ENCODE measurements at regions not wholly inside any gene's neighbourhood (a gene's known extent, or its start where the extent isn't known, plus 50 kb on each side); places are given as distances from the start of the nearest gene placed in this dataset.
"Not testable (repeated sequence)": the region's sequence is repeated elsewhere in the genome, so short reads cannot be mapped to it uniquely, and the experiment has no call there.

DNA sequence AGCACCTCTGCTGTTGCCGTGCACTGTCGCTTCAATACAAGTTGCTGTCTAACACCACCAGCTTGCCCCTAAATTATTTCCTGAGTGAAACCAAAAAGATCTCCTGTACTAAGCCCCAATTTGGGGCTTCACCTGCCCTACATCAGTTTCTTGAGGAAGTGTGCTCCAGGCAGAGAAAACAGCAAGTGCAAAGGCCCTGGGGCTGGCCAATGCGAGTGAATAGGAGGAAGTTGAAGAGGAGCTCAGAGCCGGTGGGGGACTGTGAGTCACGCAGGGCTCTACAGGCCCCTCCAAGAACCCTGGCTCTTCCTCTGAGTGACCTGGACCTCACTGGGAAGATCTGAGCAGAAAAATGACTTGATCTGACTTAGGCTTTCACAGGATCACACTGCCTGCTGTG, 117.2 kb downstream of the IPO8 start:
- Histone ChIP-seq H3K4me1 (ENCODE audit: insufficient read depth, low read length) (no peaks in the 10 kb centered on the region), H3K9me3 (ENCODE audit: insufficient read depth, low read depth, low read length) (no peaks in the 10 kb centered on the region; the same call in 1 of the 2 replicates), H3K4me3 (ENCODE audit: low read length) (no peak overlapping the region), H3K27me3 (ENCODE audit: insufficient read depth, low read length) (no peaks in the 10 kb centered on the region), H3K36me3 (ENCODE audit: insufficient read depth, low read depth, low read length) (no peaks in the 10 kb centered on the region), H3K9ac (ENCODE audit: low read depth, low read length) (no peak overlapping the region), H3K27ac (ENCODE audit: low read length) (no peak overlapping the region)

DNA sequence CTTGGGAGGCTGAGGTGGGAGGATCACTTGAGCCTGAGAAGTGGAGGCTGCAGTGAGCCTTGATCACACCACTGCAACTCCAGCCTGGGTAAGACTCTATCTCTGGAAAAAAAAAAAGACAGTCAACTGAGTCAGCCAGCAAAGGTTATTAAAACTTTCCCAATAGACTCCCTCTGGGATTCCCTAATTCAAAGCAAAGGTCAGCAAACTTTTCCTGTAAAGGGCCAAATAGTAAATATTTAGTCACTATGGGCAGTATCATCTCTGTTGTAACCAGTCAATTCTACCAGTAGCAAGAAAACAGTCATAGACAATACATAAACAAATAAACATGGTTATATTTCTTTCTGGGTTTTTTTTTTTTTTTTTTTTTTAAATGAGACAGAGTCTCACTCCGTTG, 122.5 kb downstream of the IPO8 start:
- H3K9me3 ChIP-seq (ENCODE audit: insufficient read depth, low read depth, low read length) = no peaks in the 10 kb centered on the region; the same call in 1 of the 2 replicates
- no peaks in the 10 kb centered on the region for H3K27me3 ChIP-seq (ENCODE audit: insufficient read depth, low read length)
- no peak overlapping the region for H3K9ac ChIP-seq (ENCODE audit: low read depth, low read length)
- no peak overlapping the region for H3K4me3 ChIP-seq (ENCODE audit: low read length)
- H3K27ac ChIP-seq (ENCODE audit: low read length) = no peak overlapping the region
- no peaks in the 10 kb centered on the region for H3K36me3 ChIP-seq (ENCODE audit: insufficient read depth, low read depth, low read length)
- H3K4me1 ChIP-seq (ENCODE audit: insufficient read depth, low read length) = no peaks in the 10 kb centered on the region

DNA sequence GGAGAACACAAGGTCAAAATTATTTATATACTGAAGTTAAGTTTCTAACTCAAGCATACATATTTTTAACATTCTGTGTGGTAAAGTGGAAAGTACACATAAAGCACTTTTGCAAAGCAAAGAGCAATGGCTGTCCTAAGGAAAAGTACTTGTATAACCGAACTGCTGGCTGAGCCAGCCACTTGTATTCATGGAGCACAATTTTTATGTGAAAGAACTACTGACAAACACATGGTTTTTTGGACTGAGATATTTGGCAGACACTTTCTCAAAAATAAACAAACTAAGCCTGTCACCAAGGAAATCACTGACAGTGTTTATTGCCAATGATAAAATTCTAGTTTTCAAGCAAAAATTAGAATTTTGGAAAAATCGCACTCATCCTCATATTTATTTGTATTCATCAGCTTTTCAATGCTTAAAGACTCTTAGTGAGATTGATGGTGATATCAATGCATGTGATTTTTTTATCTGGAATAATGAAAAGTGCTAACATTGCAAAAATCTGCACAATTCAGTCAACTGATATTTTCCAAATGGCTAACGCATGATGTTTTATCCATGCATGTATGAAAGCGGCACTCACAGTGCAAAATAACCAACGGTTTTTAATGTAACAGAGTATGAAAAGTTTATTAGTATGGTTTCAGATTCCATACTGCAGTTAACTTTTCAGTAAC, 125.3 kb downstream of the IPO8 start:
- no peaks in the 10 kb centered on the region for H3K27me3 ChIP-seq (ENCODE audit: insufficient read depth, low read length)

DNA sequence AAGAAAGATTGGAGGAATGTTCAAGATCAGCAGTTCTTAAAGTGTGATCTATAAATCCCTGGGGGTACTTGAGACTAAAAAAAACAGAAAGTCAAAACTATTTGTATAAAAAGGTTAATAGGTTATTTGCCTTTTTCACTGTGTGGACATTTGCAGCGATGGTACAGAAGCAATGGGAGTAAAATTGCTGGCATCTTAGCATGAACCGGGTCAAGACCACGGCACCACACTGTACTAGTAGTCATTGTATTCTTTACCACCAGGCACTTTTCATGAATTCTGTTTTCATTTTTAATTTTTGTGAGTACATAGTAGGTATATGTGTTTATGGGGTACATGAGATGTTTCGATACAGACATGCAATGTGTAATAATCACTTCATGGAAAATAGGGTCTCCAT, 126.2 kb downstream of the IPO8 start:
- no peaks in the 10 kb centered on the region for H3K27me3 ChIP-seq (ENCODE audit: insufficient read depth, low read length)
- no peaks in the 10 kb centered on the region for H3K9me3 ChIP-seq (ENCODE audit: insufficient read depth, low read depth, low read length)
- H3K36me3 ChIP-seq (ENCODE audit: insufficient read depth, low read depth, low read length) = no peaks in the 10 kb centered on the region
- no peak overlapping the region for H3K9ac ChIP-seq (ENCODE audit: low read depth, low read length)
- no peaks in the 10 kb centered on the region for H3K4me1 ChIP-seq (ENCODE audit: insufficient read depth, low read length)
- no peak overlapping the region for H3K27ac ChIP-seq (ENCODE audit: low read length)
- H3K4me3 ChIP-seq (ENCODE audit: low read length) = no peak overlapping the region

More for the DNA sequence above, 125.3 kb downstream of the IPO8 start:
- H3K4me3 ChIP-seq (ENCODE audit: low read length) = no peak overlapping the region
- H3K27ac ChIP-seq (ENCODE audit: low read length) = no peak overlapping the region
- H3K4me1 ChIP-seq (ENCODE audit: insufficient read depth, low read length) = no peaks in the 10 kb centered on the region
- H3K9ac ChIP-seq (ENCODE audit: low read depth, low read length) = no peak overlapping the region
- H3K9me3 ChIP-seq (ENCODE audit: insufficient read depth, low read depth, low read length) = no peaks in the 10 kb centered on the region
- H3K36me3 ChIP-seq (ENCODE audit: insufficient read depth, low read depth, low read length) = no peaks in the 10 kb centered on the region

DNA sequence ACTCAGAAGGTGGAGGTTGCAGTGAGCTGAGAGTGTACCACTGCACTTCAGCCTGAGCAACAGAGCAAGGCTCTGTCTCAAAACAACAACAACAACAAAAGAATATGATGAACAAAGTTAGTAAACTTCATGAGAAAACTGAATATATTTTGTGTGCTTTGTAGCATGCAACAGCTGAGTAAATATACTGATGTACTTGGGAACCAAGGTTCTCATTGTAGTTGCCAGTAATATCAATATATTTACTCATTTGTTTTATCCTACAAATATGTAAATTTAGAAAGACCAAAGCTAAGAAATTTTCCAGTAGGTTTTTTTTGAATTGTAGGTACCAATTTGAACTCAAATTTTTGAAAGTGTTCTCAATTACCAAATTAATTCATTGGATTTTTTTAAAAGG, 127.2 kb downstream of the IPO8 start:
- Histone ChIP-seq H3K9me3 (ENCODE audit: insufficient read depth, low read depth, low read length) (no peaks in the 10 kb centered on the region), H3K4me3 (ENCODE audit: low read length) (no peak overlapping the region), H3K27ac (ENCODE audit: low read length) (no peak overlapping the region), H3K9ac (ENCODE audit: low read depth, low read length) (no peak overlapping the region), H3K27me3 (ENCODE audit: insufficient read depth, low read length) (no peaks in the 10 kb centered on the region), H3K4me1 (ENCODE audit: insufficient read depth, low read length) (no peaks in the 10 kb centered on the region), H3K36me3 (ENCODE audit: insufficient read depth, low read depth, low read length) (no peaks in the 10 kb centered on the region)

DNA sequence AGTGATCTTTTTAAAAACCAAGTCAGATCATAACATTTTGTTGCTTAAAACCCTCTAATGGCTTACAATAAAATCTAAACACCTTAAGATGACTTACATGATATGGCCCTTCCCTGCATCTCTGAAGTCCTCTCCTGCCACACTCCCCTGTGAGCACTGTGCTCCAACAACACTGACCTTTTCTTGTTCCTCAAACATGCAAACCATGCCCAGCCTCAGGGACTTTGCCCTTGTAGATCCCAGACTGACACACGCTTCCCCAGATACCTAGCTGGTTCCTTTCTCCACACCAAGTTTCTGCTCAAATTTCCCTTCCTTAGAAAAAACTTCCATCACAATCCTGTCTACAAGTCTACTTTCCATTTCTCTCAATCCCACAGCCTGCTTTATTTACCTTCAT, 128.6 kb downstream of the IPO8 start:
- H3K27me3 ChIP-seq (ENCODE audit: insufficient read depth, low read length) = no peaks in the 10 kb centered on the region
- no peaks in the 10 kb centered on the region for H3K36me3 ChIP-seq (ENCODE audit: insufficient read depth, low read depth, low read length)
- no peaks in the 10 kb centered on the region for H3K9me3 ChIP-seq (ENCODE audit: insufficient read depth, low read depth, low read length)
- H3K9ac ChIP-seq (ENCODE audit: low read depth, low read length) = no peak overlapping the region
- H3K4me1 ChIP-seq (ENCODE audit: insufficient read depth, low read length) = no peaks in the 10 kb centered on the region
- no peak overlapping the region for H3K4me3 ChIP-seq (ENCODE audit: low read length)
- H3K27ac ChIP-seq (ENCODE audit: low read length) = no peak overlapping the region

DNA sequence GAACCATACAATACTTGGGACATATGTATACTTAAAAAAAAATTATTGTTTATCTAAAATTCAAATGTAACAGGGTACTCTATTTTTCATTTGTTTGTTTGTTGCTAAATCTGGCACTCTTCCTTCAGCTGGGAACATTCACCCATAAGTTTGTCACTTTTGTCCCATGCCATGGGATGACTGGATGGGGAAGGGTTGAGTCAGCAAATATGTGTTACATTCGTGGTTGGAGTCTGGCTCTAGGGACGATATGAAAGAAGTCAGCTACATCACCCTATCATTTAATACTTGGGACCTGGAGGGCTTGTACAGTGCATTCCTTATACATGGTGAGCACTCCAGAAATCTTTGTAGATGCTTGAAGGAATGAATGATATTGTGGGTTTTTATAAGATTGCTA, 131.3 kb downstream of the IPO8 start:
- no peaks in the 10 kb centered on the region for H3K9me3 ChIP-seq (ENCODE audit: insufficient read depth, low read depth, low read length)
- H3K4me1 ChIP-seq (ENCODE audit: insufficient read depth, low read length) = no peaks in the 10 kb centered on the region
- no peak overlapping the region for H3K9ac ChIP-seq (ENCODE audit: low read depth, low read length)
- no peaks in the 10 kb centered on the region for H3K27me3 ChIP-seq (ENCODE audit: insufficient read depth, low read length)
- no peak overlapping the region for H3K4me3 ChIP-seq (ENCODE audit: low read length)
- H3K36me3 ChIP-seq (ENCODE audit: insufficient read depth, low read depth, low read length) = no peaks in the 10 kb centered on the region
- H3K27ac ChIP-seq (ENCODE audit: low read length) = no peak overlapping the region

DNA sequence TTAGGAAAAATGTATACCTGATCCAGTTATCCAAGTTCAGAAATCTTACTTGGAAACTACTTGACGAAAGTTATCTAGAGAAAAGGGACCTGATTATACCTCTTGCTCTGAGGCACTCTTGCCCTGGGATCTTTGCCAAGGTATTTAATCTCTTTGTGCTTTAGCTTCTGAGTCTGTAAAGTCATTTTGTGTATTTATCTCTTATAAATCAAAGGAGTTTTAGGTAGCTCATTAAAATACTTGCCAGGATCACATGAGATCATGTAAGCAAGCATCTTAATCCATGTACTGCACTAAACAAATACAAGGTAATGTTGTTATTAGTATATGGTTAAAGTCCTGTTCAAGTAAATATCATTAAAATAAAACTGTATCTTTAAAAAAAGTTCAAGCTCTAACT, 147.5 kb downstream of the IPO8 start:
- H3K27me3 ChIP-seq (ENCODE audit: insufficient read depth, low read length) = no peaks in the 10 kb centered on the region
- H3K9ac ChIP-seq (ENCODE audit: low read depth, low read length) = no peak overlapping the region
- H3K9me3 ChIP-seq (ENCODE audit: insufficient read depth, low read depth, low read length) = peaks cover 9% of the 10 kb centered on the region; the same call in 1 of the 2 replicates
- H3K4me3 ChIP-seq (ENCODE audit: low read length) = no peak overlapping the region
- no peak overlapping the region for H3K27ac ChIP-seq (ENCODE audit: low read length)
- peaks cover 5% of the 10 kb centered on the region; the same call in 1 of the 2 replicates for H3K36me3 ChIP-seq (ENCODE audit: insufficient read depth, low read depth, low read length)
- no peaks in the 10 kb centered on the region for H3K4me1 ChIP-seq (ENCODE audit: insufficient read depth, low read length)

DNA sequence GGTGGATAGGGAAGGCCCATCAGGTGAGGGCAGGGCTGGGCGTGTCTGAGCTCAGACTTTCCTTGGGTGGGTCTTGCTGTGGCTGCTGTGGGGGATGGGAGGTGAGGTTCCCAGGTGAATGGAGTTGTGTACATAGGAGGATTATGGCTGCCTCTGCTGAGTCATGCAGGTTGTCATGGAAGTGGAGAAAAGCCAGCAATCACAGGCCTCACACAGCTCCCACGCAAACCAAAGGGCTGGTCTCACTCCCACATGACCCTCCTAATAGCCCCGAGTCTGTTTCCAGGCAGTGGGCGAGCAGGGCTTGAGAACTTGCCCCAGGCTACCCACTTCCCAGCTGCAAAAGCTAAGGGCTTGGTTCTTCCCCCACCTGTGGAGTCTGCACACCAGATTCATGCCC, 149.5 kb downstream of the IPO8 start:
- H3K27me3 ChIP-seq (ENCODE audit: insufficient read depth, low read length) = no peaks in the 10 kb centered on the region
- H3K9me3 ChIP-seq (ENCODE audit: insufficient read depth, low read depth, low read length) = peaks cover 9% of the 10 kb centered on the region; the same call in 1 of the 2 replicates
- H3K27ac ChIP-seq (ENCODE audit: low read length) = no peak overlapping the region
- H3K4me1 ChIP-seq (ENCODE audit: insufficient read depth, low read length) = no peaks in the 10 kb centered on the region
- H3K9ac ChIP-seq (ENCODE audit: low read depth, low read length) = no peak overlapping the region
- no peak overlapping the region for H3K4me3 ChIP-seq (ENCODE audit: low read length)
- peaks cover 5% of the 10 kb centered on the region; the same call in 1 of the 2 replicates for H3K36me3 ChIP-seq (ENCODE audit: insufficient read depth, low read depth, low read length)

DNA sequence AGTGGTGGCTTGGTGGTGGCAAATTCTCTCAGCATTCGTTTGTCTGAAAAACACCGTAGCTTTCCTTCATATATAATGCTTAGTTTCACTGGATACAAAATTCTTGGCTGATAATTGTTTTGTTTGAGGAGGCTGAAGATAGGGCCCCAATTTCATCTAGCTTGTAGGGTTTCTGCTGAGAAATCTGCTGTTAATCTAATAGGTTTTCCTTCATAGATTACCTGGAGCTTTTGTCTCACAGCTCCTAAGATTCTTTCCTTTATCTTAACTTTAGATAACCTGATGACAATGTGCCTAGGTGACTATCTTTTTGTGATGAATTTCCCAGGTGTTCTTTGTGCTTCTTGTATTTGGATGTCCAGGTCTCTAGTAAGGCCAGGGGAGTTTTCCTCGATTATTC, 151.0 kb downstream of the IPO8 start:
- H3K9me3 ChIP-seq (ENCODE audit: insufficient read depth, low read depth, low read length); H3K4me1 ChIP-seq (ENCODE audit: insufficient read depth, low read length); H3K9ac ChIP-seq (ENCODE audit: low read depth, low read length); H3K36me3 ChIP-seq (ENCODE audit: insufficient read depth, low read depth, low read length); H3K27me3 ChIP-seq (ENCODE audit: insufficient read depth, low read length); H3K4me3 ChIP-seq (ENCODE audit: low read length); H3K27ac ChIP-seq (ENCODE audit: low read length): not testable (repeated sequence)

DNA sequence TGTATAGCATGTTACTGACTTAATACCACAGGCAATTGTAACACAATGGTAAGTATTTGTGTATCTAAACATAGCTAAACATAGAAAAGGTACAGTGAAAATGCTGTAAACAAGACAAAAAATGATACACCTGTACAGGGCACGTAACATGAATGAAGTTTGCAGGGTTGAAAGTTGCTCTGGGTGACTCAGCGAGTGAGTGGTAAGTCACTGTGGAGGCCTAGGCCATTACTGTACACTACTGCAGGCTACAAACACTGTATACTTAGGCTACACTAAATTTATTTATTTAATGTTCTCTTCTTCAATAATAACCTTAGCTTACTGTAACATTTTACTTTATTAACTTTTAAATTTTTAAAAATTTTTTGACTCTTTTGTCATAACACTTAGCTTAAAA, 158.4 kb downstream of the IPO8 start:
- no peak overlapping the region for H3K4me3 ChIP-seq (ENCODE audit: low read length)
- H3K4me1 ChIP-seq (ENCODE audit: insufficient read depth, low read length) = peaks cover 3% of the 10 kb centered on the region; the same call in 1 of the 2 replicates
- H3K9me3 ChIP-seq (ENCODE audit: insufficient read depth, low read depth, low read length) = no peaks in the 10 kb centered on the region; the same call in 1 of the 2 replicates
- H3K27ac ChIP-seq (ENCODE audit: low read length) = no peak overlapping the region
- no peaks in the 10 kb centered on the region for H3K27me3 ChIP-seq (ENCODE audit: insufficient read depth, low read length)
- no peak overlapping the region for H3K9ac ChIP-seq (ENCODE audit: low read depth, low read length)
- no peaks in the 10 kb centered on the region for H3K36me3 ChIP-seq (ENCODE audit: insufficient read depth, low read depth, low read length)

DNA sequence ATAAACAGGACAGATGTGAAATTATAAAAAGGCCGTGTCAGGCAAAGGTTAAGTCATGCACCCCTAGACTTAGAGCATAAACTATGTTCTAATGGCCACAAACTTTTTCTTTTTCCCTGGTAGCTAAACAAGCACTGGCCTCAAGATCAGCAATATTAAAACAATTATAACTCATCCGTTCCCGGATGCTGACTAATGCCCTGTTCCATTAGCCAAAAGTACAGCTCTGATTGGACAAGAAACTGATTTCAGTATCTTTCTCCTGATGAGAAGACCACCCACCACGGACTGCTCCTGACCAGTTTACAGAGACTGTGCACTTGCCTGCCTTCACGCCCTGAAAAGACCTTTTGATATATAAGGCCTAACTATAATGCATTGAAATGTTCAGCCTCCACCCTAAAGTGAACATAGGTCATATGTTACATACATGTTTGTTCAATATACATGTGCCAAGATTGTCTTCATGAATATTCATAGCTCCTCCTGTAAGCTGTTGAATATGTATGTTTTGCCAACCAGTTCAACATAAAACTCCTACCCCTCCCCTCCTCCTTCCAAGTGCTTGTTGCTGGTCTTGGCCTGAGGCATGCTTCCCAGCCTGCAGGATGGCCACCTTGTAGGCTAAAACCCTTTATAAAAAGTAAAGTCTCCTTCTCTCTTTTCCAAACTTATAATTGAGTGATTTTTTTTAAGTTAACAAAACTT, 162.0 kb downstream of the IPO8 start:
- Histone ChIP-seq H3K9me3 (ENCODE audit: insufficient read depth, low read depth, low read length) (no peaks in the 10 kb centered on the region), H3K27me3 (ENCODE audit: insufficient read depth, low read length) (no peaks in the 10 kb centered on the region), H3K36me3 (ENCODE audit: insufficient read depth, low read depth, low read length) (no peaks in the 10 kb centered on the region), H3K4me3 (ENCODE audit: low read length) (no peak overlapping the region), H3K9ac (ENCODE audit: low read depth, low read length) (no peak overlapping the region), H3K27ac (ENCODE audit: low read length) (no peak overlapping the region), H3K4me1 (ENCODE audit: insufficient read depth, low read length) (peaks cover 3% of the 10 kb centered on the region; the same call in 1 of the 2 replicates)
